OCI-LY1 (cell line): ENCODE measurements at regions not wholly inside any gene's neighbourhood (a gene's known extent, or its start where the extent isn't known, plus 50 kb on each side); places are given as distances from the start of the nearest gene placed in this dataset.

Experiments
- H2AFZ ChIP-seq: fragments of 200-600 bp; sonication (generic), shearing (Covaris generic); 2 replicates; pipeline ENCODE4 v1.6.0; 2014; ENCODE audit warnings: antibody characterized with exemption, mild to moderate bottlenecking, low read length
- H3F3A ChIP-seq: fragments of 200-600 bp; sonication (generic), shearing (Covaris generic); 2 replicates; pipeline ENCODE4 v1.6.0; 2014; ENCODE audit warnings: mild to moderate bottlenecking, antibody characterized with exemption, low read length, moderate library complexity; ENCODE audit not compliant: insufficient read depth
- H3K27ac ChIP-seq: fragments of 200-600 bp; sonication (generic); 2 replicates; pipeline ENCODE4 v1.5.1; 2014; ENCODE audit warnings: low read length, mixed run types, mild to moderate bottlenecking, low read depth; ENCODE audit not compliant: poor library complexity, severe bottlenecking
- H3K27me3 ChIP-seq: fragments of 200-600 bp; sonication (generic); 2 replicates; pipeline ENCODE4 v1.6.0; 2014; ENCODE audit warnings: antibody characterized with exemption, mild to moderate bottlenecking, low read length, moderate library complexity; ENCODE audit not compliant: insufficient read depth
- H3K36me3 ChIP-seq: fragments of 200-600 bp; sonication (generic); 2 replicates; pipeline ENCODE4 v1.6.1; 2014; ENCODE audit warnings: mild to moderate bottlenecking, antibody characterized with exemption, low read length, moderate library complexity, mixed read lengths; ENCODE audit not compliant: insufficient read depth
- H3K4me1 ChIP-seq: fragments of 200-600 bp; sonication (generic); 2 replicates; pipeline ENCODE4 v1.5.1; 2014; ENCODE audit warnings: mild to moderate bottlenecking, low read length, moderate library complexity; ENCODE audit not compliant: insufficient read depth, severe bottlenecking
- H3K4me2 ChIP-seq: fragments of 200-600 bp; sonication (generic), shearing (Covaris generic); 2 replicates; pipeline ENCODE4 v1.6.1; 2014; ENCODE audit warnings: low read length
- H3K4me3 ChIP-seq: fragments of 200-600 bp; sonication (generic); 2 replicates; pipeline ENCODE4 v1.5.1; 2014; ENCODE audit warnings: low read length, low read depth, mild to moderate bottlenecking, mixed read lengths; ENCODE audit not compliant: poor library complexity, severe bottlenecking
- H3K79me2 ChIP-seq: fragments of 200-600 bp; shearing (Covaris generic); 2 replicates; pipeline ENCODE4 v1.6.1; 2016; ENCODE audit warnings: mixed run types, low read length, mixed read lengths; ENCODE audit not compliant: insufficient read depth
- H3K9ac ChIP-seq: fragments of 200-600 bp; sonication (generic), shearing (Covaris generic); 2 replicates; pipeline ENCODE4 v1.6.1; 2014; ENCODE audit warnings: mild to moderate bottlenecking, low read length, mixed read lengths
- H3K9me2 ChIP-seq: fragments of 200-600 bp; sonication (generic), shearing (Covaris generic); 2 replicates; pipeline ENCODE4 v1.6.1; 2014; ENCODE audit warnings: low read depth, mild to moderate bottlenecking, low read length, mixed read lengths
- H3K9me3 ChIP-seq: fragments of 200-600 bp; shearing (Covaris generic); 2 replicates; pipeline ENCODE4 v1.6.1; 2014; ENCODE audit warnings: low read length, mixed read lengths
- H4K20me1 ChIP-seq: fragments of 200-600 bp; sonication (generic), shearing (Covaris generic); 2 replicates; pipeline ENCODE4 v1.6.0; 2016; ENCODE audit warnings: mild to moderate bottlenecking, low read length; ENCODE audit not compliant: insufficient read depth
- CTCF ChIP-seq: fragments of 200-600 bp; sonication (generic), shearing (Covaris generic); IDR thresholded peaks from 2 replicates; pipeline ENCODE4 v1.5.1; 2017; ENCODE audit warnings: mild to moderate bottlenecking, antibody characterized with exemption, low read length, moderate library complexity, mixed read lengths
- EZH2 ChIP-seq: fragments of 200-600 bp; sonication (generic), shearing (Covaris generic); IDR thresholded peaks from 2 replicates; pipeline ENCODE4 v1.8.0; 2017; ENCODE audit warnings: borderline replicate concordance, mixed run types, mild to moderate bottlenecking, antibody characterized with exemption, low read length, moderate library complexity, mixed read lengths

GRCh38 chr3:148400754-148401153, 296.9 kb upstream of the AGTR1 start:
- no peak overlapping the region for H3K4me3 ChIP-seq
- H3F3A ChIP-seq, result no peaks in the 10 kb centered on the region
- H3K79me2 ChIP-seq, result no peaks in the 10 kb centered on the region
- no peaks in the 10 kb centered on the region for H3K27me3 ChIP-seq
- no peak overlapping the region for H3K4me2 ChIP-seq
- H2AFZ ChIP-seq, result no peak overlapping the region
- no peaks in the 10 kb centered on the region for H3K4me1 ChIP-seq
- H4K20me1 ChIP-seq, result no peaks in the 10 kb centered on the region
- TF ChIP-seq EZH2, result no peak
- no peak for TF ChIP-seq CTCF
- no peak overlapping the region for H3K27ac ChIP-seq
- H3K9me2 ChIP-seq, result no peaks in the 10 kb centered on the region
- no peak overlapping the region for H3K9ac ChIP-seq
- no peaks in the 10 kb centered on the region for H3K9me3 ChIP-seq
- no peaks in the 10 kb centered on the region for H3K36me3 ChIP-seq

- H4K20me1 ChIP-seq, result no peaks in the 10 kb centered on the region
- no peaks in the 10 kb centered on the region for H3K27me3 ChIP-seq
- H3K9ac ChIP-seq, result no peak overlapping the region
- no peaks in the 10 kb centered on the region for H3K9me2 ChIP-seq
- no peaks in the 10 kb centered on the region for H3F3A ChIP-seq
- H3K4me3 ChIP-seq, result no peak overlapping the region
- no peaks in the 10 kb centered on the region for H3K79me2 ChIP-seq
- no peak overlapping the region for H3K27ac ChIP-seq
- H3K36me3 ChIP-seq, result no peaks in the 10 kb centered on the region
- TF ChIP-seq CTCF, result no peak
- no peak for TF ChIP-seq EZH2
- no peak overlapping the region for H3K4me2 ChIP-seq
- no peaks in the 10 kb centered on the region for H3K4me1 ChIP-seq
- H3K9me3 ChIP-seq, result no peaks in the 10 kb centered on the region
- no peak overlapping the region for H2AFZ ChIP-seq
These were observed 289.0 kb upstream of the AGTR1 start for GRCh38 chr3:148408667-148409066.

- no peak overlapping the region for H3K4me2 ChIP-seq
- no peak overlapping the region for H2AFZ ChIP-seq
- no peaks in the 10 kb centered on the region for H3K9me3 ChIP-seq
These were observed 277.5 kb upstream of the AGTR1 start for GRCh38 chr3:148420242-148420641.

More at GRCh38 chr3:148420242-148420641, 277.5 kb upstream of the AGTR1 start:
- no peaks in the 10 kb centered on the region for H3K9me2 ChIP-seq
- TF ChIP-seq EZH2 (no peak), CTCF (no peak)
- H3K4me1 ChIP-seq, result no peaks in the 10 kb centered on the region
- H3K27me3 ChIP-seq, result no peaks in the 10 kb centered on the region
- H3K27ac ChIP-seq, result no peak overlapping the region
- H3K79me2 ChIP-seq, result no peaks in the 10 kb centered on the region
- no peak overlapping the region for H3K9ac ChIP-seq
- H3K36me3 ChIP-seq, result no peaks in the 10 kb centered on the region
- H4K20me1 ChIP-seq, result no peaks in the 10 kb centered on the region
- H3F3A ChIP-seq, result no peaks in the 10 kb centered on the region
- H3K4me3 ChIP-seq, result no peak overlapping the region
